ENCODE measurements at regions not wholly inside any gene's neighbourhood (a gene's known extent, or its start where the extent isn't known, plus 50 kb on each side); places are given as distances from the start of the nearest gene placed in this dataset.

GRCh38 chr1:56267611-56268010 is 311.8 kb downstream of the PLPP3 start:
- ChIA-PET POLR2A (ENCODE audit: low non-redundant PET) (no interaction called here), CTCF (no interaction called here)
- no peak overlapping the region for H3K27ac ChIP-seq
- no peak for DNase-seq (ENCODE audit: low spot score)
- no peak for TF ChIP-seq CTCF (conservative IDR thresholded peaks at IDR 0.05; ENCODE audit: low read depth)

DNA sequence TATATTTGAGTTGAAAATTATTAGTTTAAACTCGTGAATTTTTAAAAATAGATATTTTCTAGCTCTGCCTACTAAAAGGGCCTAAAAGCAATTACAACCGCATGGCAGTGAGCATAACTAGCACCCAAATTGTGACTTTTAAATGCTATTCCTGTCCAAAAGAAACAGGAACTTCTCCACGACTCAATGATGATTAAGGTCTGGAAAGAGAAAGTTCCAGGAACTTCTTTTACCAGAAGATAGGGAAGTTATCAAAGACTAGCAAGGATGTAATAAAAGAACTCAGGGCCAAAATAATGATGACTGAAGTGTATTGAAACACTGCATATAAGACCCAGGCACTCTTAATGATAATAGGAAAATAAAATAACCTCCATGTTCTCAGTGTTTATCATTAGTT is 313.0 kb downstream of the PLPP3 start:
- no peak overlapping the region for H3K27ac ChIP-seq
- POLR2A ChIA-PET (ENCODE audit: low non-redundant PET): no interaction called here
- CTCF ChIA-PET: no interaction called here
- no peak for DNase-seq (ENCODE audit: low spot score)
- no peak for TF ChIP-seq CTCF (conservative IDR thresholded peaks at IDR 0.05; ENCODE audit: low read depth)

- H3K27ac ChIP-seq: no peak overlapping the region
- no peak for DNase-seq (ENCODE audit: low spot score)
- ChIA-PET CTCF (no interaction called here), POLR2A (ENCODE audit: low non-redundant PET) (no interaction called here)
- no peak for TF ChIP-seq CTCF (conservative IDR thresholded peaks at IDR 0.05; ENCODE audit: low read depth)
These were observed 314.1 kb downstream of the PLPP3 start for GRCh38 chr1:56265216-56265615.

DNA sequence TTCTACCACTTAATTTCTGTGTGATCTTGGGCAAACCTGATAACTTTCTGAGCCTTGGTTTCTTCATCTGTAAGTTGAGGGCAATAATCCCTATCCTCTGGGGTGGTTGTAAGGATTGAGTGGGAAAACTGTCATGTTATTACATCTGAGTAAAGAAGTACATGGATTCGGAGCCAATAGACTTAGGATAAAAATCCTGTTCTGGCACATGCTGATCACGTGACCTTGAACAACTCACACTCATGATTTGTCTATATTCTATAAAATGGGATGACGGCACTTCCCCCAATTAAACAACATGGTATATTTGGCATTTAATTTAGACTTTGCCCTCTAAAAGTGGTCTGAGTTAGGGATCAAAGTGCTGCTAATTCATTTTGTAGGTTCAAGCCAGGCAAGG is 315.5 kb downstream of the PLPP3 start:
- ChIA-PET POLR2A (ENCODE audit: low non-redundant PET) (no interaction called here), CTCF (no interaction called here)
- TF ChIP-seq CTCF (conservative IDR thresholded peaks at IDR 0.05; ENCODE audit: low read depth): no peak
- DNase-seq (ENCODE audit: low spot score): no peak
- H3K27ac ChIP-seq: no peak overlapping the region

- TF ChIP-seq CTCF (conservative IDR thresholded peaks at IDR 0.05; ENCODE audit: low read depth): no peak
- CTCF ChIA-PET: no interaction called here
- DNase-seq (ENCODE audit: low spot score): no peak
These were observed 321.0 kb downstream of the PLPP3 start for GRCh38 chr1:56258371-56258770.

GRCh38 chr1:56257726-56258125 is 321.6 kb downstream of the PLPP3 start:
- no peak for TF ChIP-seq CTCF (conservative IDR thresholded peaks at IDR 0.05; ENCODE audit: low read depth)
- CTCF ChIA-PET: no interaction called here
- H3K27ac ChIP-seq: no peak overlapping the region
- POLR2A ChIA-PET (ENCODE audit: low non-redundant PET): no interaction called here
- DNase-seq (ENCODE audit: low spot score): no peak

More at GRCh38 chr1:56258371-56258770, 321.0 kb downstream of the PLPP3 start:
- POLR2A ChIA-PET (ENCODE audit: low non-redundant PET): no interaction called here
- no peak overlapping the region for H3K27ac ChIP-seq

All from RWPE1 (cell line).